BJ (cell line): ENCODE measurements at regions not wholly inside any gene's neighbourhood (a gene's known extent, or its start where the extent isn't known, plus 50 kb on each side); places are given as distances from the start of the nearest gene placed in this dataset.

Source experiments
- CTCF ChIA-PET: fragments of 350-600 bp; formaldehyde crosslinking; extraction: SDS; loops from one replicate; lab custom pipeline; 2021; ENCODE audit warnings: antibody characterized with exemption, inconsistent platforms; lab: Yijun Ruan, JAX
- POLR2A ChIA-PET: fragments of 300-600 bp; sonication (Branson Sonifier 250); formaldehyde crosslinking; extraction: SDS; loops from one replicate; lab custom pipeline; 2021; ENCODE audit warnings: antibody characterized with exemption; lab: Charles Lee
- DNase-seq: peaks from one replicate; pipeline ENCODE4 v3.0.0-alpha.2; 2011; ENCODE audit warnings: low read depth
- H3K27me3 ChIP-seq: 2 replicates; pipeline ENCODE4 v1.6.0; 2011; ENCODE audit warnings: low read length; ENCODE audit not compliant: control insufficient read depth, insufficient read depth
- H3K36me3 ChIP-seq: 2 replicates; pipeline ENCODE4 v1.5.1; 2011; ENCODE audit warnings: low read length; ENCODE audit not compliant: control insufficient read depth, insufficient read depth
- H3K4me3 ChIP-seq: 2 replicates; pipeline ENCODE4 v1.5.1; 2011; ENCODE audit warnings: low read depth, mild to moderate bottlenecking, control low read depth, low read length
- CTCF ChIP-seq: IDR thresholded peaks from 2 replicates; pipeline ENCODE4 v1.5.1; 2011; ENCODE audit warnings: low read depth, mild to moderate bottlenecking, control low read depth, inconsistent platforms, low read length, moderate library complexity; ENCODE audit not compliant: insufficient read depth

- Histone ChIP-seq H3K36me3 (no peaks in the 10 kb centered on the region), H3K27me3 (no peaks in the 10 kb centered on the region), H3K4me3 (no peak overlapping the region)
- TF ChIP-seq CTCF, result no peak
- no peak for DNase-seq
- ChIA-PET POLR2A (no interaction called here), CTCF (interaction anchor here (2.0 to 4.0 kb wide), 2 partner anchors 240 to 293 kb away, joined by 8 to 31 read pairs; no protein-coding TSS in a partner anchor)
These were observed 88.0 kb upstream of the EFEMP1 start for GRCh38 chr2:56011624-56012023.

DNA sequence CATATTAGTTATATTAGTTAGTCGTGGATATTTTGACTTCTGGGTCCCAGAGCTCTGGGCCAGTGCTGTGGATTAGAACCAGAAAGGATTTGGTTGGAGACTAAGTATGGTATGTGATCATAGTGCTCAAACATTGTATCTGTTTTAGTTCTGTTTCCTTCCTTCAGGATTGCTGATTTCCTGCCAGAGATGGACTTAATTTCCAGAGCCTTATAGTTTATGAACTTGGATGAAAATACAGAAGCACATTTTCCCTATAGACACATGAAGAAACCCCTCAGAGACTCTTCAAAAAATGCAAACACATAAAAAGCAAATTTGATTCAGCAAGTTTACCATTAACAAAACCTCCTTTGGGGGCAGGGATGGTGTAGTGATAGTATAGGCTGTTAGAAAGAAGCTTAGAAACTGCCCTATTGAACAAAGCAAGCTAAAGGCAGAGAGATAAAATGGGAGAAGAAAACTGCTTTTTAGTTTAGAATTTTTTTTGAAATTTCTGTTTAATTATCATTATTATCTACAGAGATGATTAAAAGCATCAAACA, 88.7 kb upstream of the EFEMP1 start:
- TF ChIP-seq CTCF, result no peak
- Histone ChIP-seq H3K4me3 (no peak overlapping the region), H3K36me3 (no peaks in the 10 kb centered on the region), H3K27me3 (no peaks in the 10 kb centered on the region)
- ChIA-PET POLR2A (no interaction called here), CTCF (interaction anchor here (2.0 to 4.0 kb wide), 2 partner anchors 241 to 294 kb away, joined by 8 to 31 read pairs; no protein-coding TSS in a partner anchor)
- no peak for DNase-seq

DNA sequence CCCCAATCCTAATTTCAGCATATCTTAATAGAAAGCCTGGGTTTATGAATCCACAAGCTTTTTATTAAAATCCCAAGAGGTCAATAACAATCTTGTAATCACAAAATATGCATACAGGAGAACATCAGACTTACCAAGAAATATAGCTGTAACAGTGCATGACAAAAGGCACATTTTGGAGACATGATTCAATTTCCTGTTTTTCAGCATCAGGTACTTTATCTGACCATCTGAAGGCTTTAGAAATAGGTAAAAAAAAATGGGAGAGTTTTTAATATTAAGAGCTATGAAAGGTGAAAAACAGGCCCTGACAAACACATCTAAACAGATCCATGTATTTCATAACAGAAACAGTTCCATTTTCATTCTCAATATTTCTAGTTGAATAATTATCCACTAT, 89.9 kb upstream of the EFEMP1 start:
- CTCF ChIA-PET, result interaction anchor here (1.0 to 1.6 kb wide), 3 partner anchors 15 to 295 kb away, joined by 4 to 5 read pairs (median 4); no protein-coding TSS in a partner anchor
- no peaks in the 10 kb centered on the region for H3K27me3 ChIP-seq
- POLR2A ChIA-PET, result no interaction called here
- H3K36me3 ChIP-seq, result no peaks in the 10 kb centered on the region
- no peak for DNase-seq
- TF ChIP-seq CTCF, result no peak
- H3K4me3 ChIP-seq, result no peak overlapping the region

DNA sequence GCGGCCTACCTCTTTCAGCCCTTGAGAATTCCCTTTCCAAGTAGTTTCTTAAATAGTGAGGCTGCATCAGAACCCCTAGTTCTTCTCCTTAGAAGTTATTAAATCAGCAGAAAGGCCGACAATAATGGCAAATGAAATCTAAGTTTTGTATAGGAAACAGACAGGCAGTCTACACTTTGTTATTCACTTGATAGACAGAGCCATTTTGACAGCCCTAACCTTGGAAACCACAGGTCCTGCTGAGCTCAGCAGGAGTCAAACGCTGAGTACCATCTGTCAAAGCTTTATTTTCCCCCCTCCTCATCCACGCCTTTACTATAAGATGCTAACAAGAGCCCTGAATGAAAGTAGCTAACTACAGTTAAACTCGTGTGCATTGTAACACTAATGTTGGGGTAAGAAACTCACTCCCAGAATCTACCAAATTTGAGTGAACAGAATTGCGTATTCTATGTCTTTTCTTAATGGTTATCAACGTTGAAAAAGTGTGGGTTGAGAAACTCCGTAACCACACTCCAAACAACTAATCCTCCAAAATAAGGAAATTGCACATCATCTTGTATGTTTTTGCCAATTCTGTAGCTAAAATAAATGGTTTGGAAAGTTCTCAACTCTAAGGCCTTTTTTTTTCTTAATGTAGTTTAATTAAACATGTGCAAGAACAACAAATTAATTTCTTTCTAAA, 90.6 kb upstream of the EFEMP1 start:
- Histone ChIP-seq H3K36me3 (no peaks in the 10 kb centered on the region), H3K27me3 (no peaks in the 10 kb centered on the region), H3K4me3 (no peak overlapping the region)
- no peak for TF ChIP-seq CTCF
- DNase-seq, result no peak
- CTCF ChIA-PET, result interaction anchor here (1.0 to 1.6 kb wide), 3 partner anchors 15 to 296 kb away, joined by 4 to 5 read pairs (median 4); no protein-coding TSS in a partner anchor
- POLR2A ChIA-PET, result no interaction called here

- CTCF ChIA-PET, result no interaction called here
- H3K27me3 ChIP-seq, result no peaks in the 10 kb centered on the region; the same call in 1 of the 2 replicates
These were observed 92.1 kb upstream of the EFEMP1 start for GRCh38 chr2:56015711-56016115.

More at GRCh38 chr2:56015711-56016115, 92.1 kb upstream of the EFEMP1 start:
- POLR2A ChIA-PET, result no interaction called here
- no peak for DNase-seq
- no peak for TF ChIP-seq CTCF
- H3K36me3 ChIP-seq, result no peaks in the 10 kb centered on the region
- no peak overlapping the region for H3K4me3 ChIP-seq
